ENCODE measurements at regions not wholly inside any gene's neighbourhood (a gene's known extent, or its start where the extent isn't known, plus 50 kb on each side); places are given as distances from the start of the nearest gene placed in this dataset.

- TF ChIP-seq POLR2A (IDR thresholded peaks at IDR 0.05; ENCODE audit: low read depth, low read length) (no peak), POLR2AphosphoS5 (IDR thresholded peaks at IDR 0.05; ENCODE audit: low read depth, low read length) (no peak), TAF1 (IDR thresholded peaks at IDR 0.05; ENCODE audit: low read depth, low read length) (no peak), POU2F2 (IDR thresholded peaks at IDR 0.05; ENCODE audit: low read depth, low read length) (no peak), SPI1 (IDR thresholded peaks at IDR 0.05; ENCODE audit: low read depth, low read length) (no peak), PAX5 (IDR thresholded peaks at IDR 0.05; ENCODE audit: insufficient read depth, low read length, severe bottlenecking) (no peak)
These were observed 236.8 kb downstream of the GPAT3 start for GRCh38 chr4:83772685-83773084.
